B cell (primary cell): ENCODE measurements at regions not wholly inside any gene's neighbourhood (a gene's known extent, or its start where the extent isn't known, plus 50 kb on each side); places are given as distances from the start of the nearest gene placed in this dataset.

Experiments used
- ATAC-seq: fragments of 200-7000 bp; cut with Tn5 transposase; one replicate; pipeline ENCODE4 v1.10.0; 2021; ENCODE audit warnings: low read depth, mild to moderate bottlenecking, moderate number of reproducible peaks, moderate library complexity
- CTCF ChIA-PET: fragments of 350-600 bp; sonication (Branson Sonifier 250); formaldehyde crosslinking; loops from one replicate; lab custom pipeline; 2021; ENCODE audit warnings: antibody characterized with exemption, inconsistent platforms; lab: Charles Lee
- POLR2A ChIA-PET: fragments of 350-600 bp; sonication (Branson Sonifier 250); formaldehyde crosslinking; loops from one replicate; lab custom pipeline; 2021; ENCODE audit warnings: antibody characterized with exemption; lab: Charles Lee
- DNase-seq: peaks from one replicate; pipeline ENCODE4 v3.0.0; 2013
- H2AFZ ChIP-seq: 2 replicates; pipeline ENCODE4 v1.6.1; 2012; ENCODE audit warnings: mild to moderate bottlenecking, low read depth, low read length; ENCODE audit not compliant: insufficient read depth, poor library complexity, severe bottlenecking
- H3K27ac ChIP-seq, 2 donors: 1 replicate in 1 of 2; 2 replicates in 1 of 2; pipeline ENCODE4 v1.5.1; 2012 to 2013; ENCODE audit warnings: low read length in 2 of 2, mild to moderate bottlenecking in 2 of 2, moderate library complexity in 1 of 2
- H3K27me3 ChIP-seq, 4 experiments: fragments of 200-600 bp in 1 of 4; sonication (generic) in 1 of 4; replicated peaks in 1 of 4; 1 replicate in 2 of 4; 2 replicates in 2 of 4; pipeline versions ENCODE4 v1.6.1 to v1.7.0; 2013 to 2016; ENCODE audit warnings: low read length in 3 of 4, mild to moderate bottlenecking in 2 of 4, mixed read lengths in 1 of 4, moderate library complexity in 1 of 4; ENCODE audit not compliant: insufficient read depth in 4 of 4, control insufficient read depth in 3 of 4; ENCODE audit errors: control extremely low read depth in 1 of 4
- H3K36me3 ChIP-seq, 2 experiments: replicated peaks in 1 of 2; 1 replicate in 1 of 2; 2 replicates in 1 of 2; pipeline versions ENCODE4 v1.6.1 to v1.7.1; 2013; ENCODE audit warnings: low read length in 1 of 2; ENCODE audit not compliant: insufficient read depth in 2 of 2, control insufficient read depth in 1 of 2; ENCODE audit errors: control extremely low read depth in 1 of 2, extremely low read depth in 1 of 2
- H3K4me1 ChIP-seq, 2 donors: fragments of 200-600 bp in 1 of 2; sonication (generic) in 1 of 2; 1 replicate in 1 of 2; 2 replicates in 1 of 2; pipeline versions ENCODE4 v1.5.1 to v1.6.1; 2013 to 2017; ENCODE audit warnings: low read length in 2 of 2; ENCODE audit not compliant: control insufficient read depth in 2 of 2, insufficient read depth in 2 of 2
- H3K4me2 ChIP-seq: replicated peaks from 2 replicates; pipeline ENCODE3; 2012; ENCODE audit warnings: mild to moderate bottlenecking, low read depth, low read length; ENCODE audit not compliant: poor library complexity, severe bottlenecking
- H3K4me3 ChIP-seq, 5 experiments: fragments of 200-600 bp in 1 of 5; sonication (generic) in 1 of 5; 1 replicate in 3 of 5; 2 replicates in 2 of 5; pipeline versions ENCODE4 v1.5.1 to v1.7.0; 2011 to 2016; ENCODE audit warnings: low read length in 4 of 5, mild to moderate bottlenecking in 4 of 5, low read depth in 2 of 5, control low read depth in 1 of 5, moderate library complexity in 1 of 5; ENCODE audit not compliant: insufficient read depth in 1 of 5; ENCODE audit errors: control extremely low read depth in 1 of 5, extremely low read depth in 1 of 5
- H3K79me2 ChIP-seq: fragments of 200-600 bp; sonication (generic); one replicate; pipeline ENCODE4 v1.6.0; 2016; ENCODE audit warnings: low read length; ENCODE audit not compliant: control insufficient read depth, insufficient read depth
- H3K9ac ChIP-seq: fragments of 200-600 bp; sonication (generic); 2 replicates; pipeline ENCODE4 v1.6.1; 2017; ENCODE audit warnings: mild to moderate bottlenecking, low read length, moderate library complexity
- H3K9me3 ChIP-seq, 3 donors: one replicate each; pipeline versions ENCODE4 v1.6.1 to v1.7.1; 2013; ENCODE audit warnings: low read length in 2 of 3; ENCODE audit not compliant: control insufficient read depth in 2 of 3, insufficient read depth in 1 of 3; ENCODE audit errors: control extremely low read depth in 1 of 3
- H4K20me1 ChIP-seq: 2 replicates; pipeline ENCODE4 v1.6.0; 2012; ENCODE audit warnings: mild to moderate bottlenecking, low read length; ENCODE audit not compliant: insufficient read depth, control insufficient read depth, poor library complexity, severe bottlenecking
- H3K27ac Mint-ChIP-seq: one replicate; pipeline ENCODE4 v1.8.0; 2021; ENCODE audit warnings: mixed read lengths
- H3K27me3 Mint-ChIP-seq: one replicate; pipeline ENCODE4 v1.8.0; 2021; ENCODE audit warnings: mixed read lengths
- H3K4me1 Mint-ChIP-seq: one replicate; pipeline ENCODE4 v1.8.0; 2021; ENCODE audit warnings: mixed read lengths
- H3K4me3 Mint-ChIP-seq: one replicate; pipeline ENCODE4 v1.8.0; 2021; ENCODE audit warnings: mixed read lengths
- H3K9me3 Mint-ChIP-seq: one replicate; pipeline ENCODE4 v1.8.0; 2022; ENCODE audit warnings: mixed read lengths; ENCODE audit not compliant: insufficient read depth
- CTCF ChIP-seq: fragments of 200-600 bp; IDR thresholded peaks from one replicate; pipeline ENCODE4 v1.8.0; 2022; ENCODE audit warnings: antibody characterized with exemption, mild to moderate bottlenecking
- EZH2 ChIP-seq: IDR thresholded peaks from 2 replicates; pipeline ENCODE4 v1.6.1; 2012; ENCODE audit warnings: borderline replicate concordance, low read depth, mild to moderate bottlenecking, moderate library complexity, low read length; ENCODE audit not compliant: insufficient read depth, poor library complexity, severe bottlenecking
- WGBS: methylation state at CpG from one replicate; pipeline ENCODE4 v1.1.5; 2013; ENCODE audit warnings: missing lambda C conversion rate; ENCODE audit not compliant: insufficient coverage; 5-methylcytosine and 5-hydroxymethylcytosine counted together
- intact Hi-C: fragments of 100-400 bp; cut with micrococcal nuclease; formaldehyde crosslinking; loops from one replicate; pipeline ENCODE4 v1.10.0; 2022

- Mint-ChIP-seq H3K4me1 (no peaks in the 10 kb centered on the region), H3K27me3 (peaks cover 28% of the 10 kb centered on the region), H3K4me3 (no peak overlapping the region), H3K27ac (no peak overlapping the region), H3K9me3 (no peaks in the 10 kb centered on the region)
- no peaks in the 10 kb centered on the region for H3K9me3 ChIP-seq
- no peak for DNase-seq
- H3K79me2 ChIP-seq = no peaks in the 10 kb centered on the region
- H2AFZ ChIP-seq = peak overlapping the region; percentile 33
- peak overlapping the region; percentile 12 for H3K4me2 ChIP-seq
- ChIA-PET CTCF (no interaction called here), POLR2A (no interaction called here)
- H4K20me1 ChIP-seq = no peaks in the 10 kb centered on the region
- intact Hi-C loops = no loop called here
- TF ChIP-seq EZH2 = no peak
- no peak for TF ChIP-seq CTCF
- no peaks in the 10 kb centered on the region for H3K4me1 ChIP-seq
- peaks cover 0 to 11% (median 2%) of the 10 kb centered on the region in 4 experiments for H3K27me3 ChIP-seq
- no peak overlapping the region for H3K9ac ChIP-seq
- no peak overlapping the region for H3K4me3 ChIP-seq
- no peak overlapping the region for H3K27ac ChIP-seq
- WGBS = 79% methylated on average over 11 of the region's 12 CpGs
- no peaks in the 10 kb centered on the region for H3K36me3 ChIP-seq
- ATAC-seq = no peak
Measured at GRCh38 chr6:33880766-33881165, 77.0 kb upstream of the MLN start.

GRCh38 chr6:33880104-33880678 lies 76.4 kb upstream of the MLN start:
- H3K4me1 Mint-ChIP-seq = no peaks in the 10 kb centered on the region
- ATAC-seq (no peak), DNase-seq (no peak)
- Histone ChIP-seq H3K79me2 (no peaks in the 10 kb centered on the region), H3K9me3 (no peaks in the 10 kb centered on the region), H3K4me1 (no peaks in the 10 kb centered on the region), H3K36me3 (no peaks in the 10 kb centered on the region), H3K27ac (no peak overlapping the region), H3K4me3 (no peak overlapping the region), H4K20me1 (no peaks in the 10 kb centered on the region), H3K27me3 (peaks cover 0 to 11% (median 2%) of the 10 kb centered on the region in 4 experiments), H3K9ac (no peak overlapping the region), H2AFZ (no peak overlapping the region), H3K4me2 (no peak overlapping the region)
- ChIA-PET CTCF (no interaction called here), POLR2A (no interaction called here)
- H3K27me3 Mint-ChIP-seq = peaks cover 28% of the 10 kb centered on the region
- intact Hi-C loops = no loop called here
- H3K4me3 Mint-ChIP-seq = no peak overlapping the region
- no peaks in the 10 kb centered on the region for H3K9me3 Mint-ChIP-seq
- no peak for TF ChIP-seq EZH2
- no peak for TF ChIP-seq CTCF
- H3K27ac Mint-ChIP-seq = no peak overlapping the region
- 95% methylated on average over 7 of the region's 10 CpGs for WGBS
